MM.1S (cell line): ENCODE measurements at regions not wholly inside any gene's neighbourhood (a gene's known extent, or its start where the extent isn't known, plus 50 kb on each side); places are given as distances from the start of the nearest gene placed in this dataset.

Experiments
- EZH2 ChIP-seq: fragments of 300-600 bp; sonication (generic); optimal IDR thresholded peaks from 2 replicates; pipeline ENCODE3; 2017; ENCODE audit warnings: low read depth, mild to moderate bottlenecking, antibody characterized with exemption, low read length, mixed read lengths
- TF ChIP-seq, protein P1 (sequence below): fragments of 300-600 bp; sonication (generic); IDR thresholded peaks from 2 replicates; pipeline ENCODE4 v1.5.1; 2016; ENCODE audit warnings: antibody characterized with exemption, low read length, mixed read lengths

DNA sequence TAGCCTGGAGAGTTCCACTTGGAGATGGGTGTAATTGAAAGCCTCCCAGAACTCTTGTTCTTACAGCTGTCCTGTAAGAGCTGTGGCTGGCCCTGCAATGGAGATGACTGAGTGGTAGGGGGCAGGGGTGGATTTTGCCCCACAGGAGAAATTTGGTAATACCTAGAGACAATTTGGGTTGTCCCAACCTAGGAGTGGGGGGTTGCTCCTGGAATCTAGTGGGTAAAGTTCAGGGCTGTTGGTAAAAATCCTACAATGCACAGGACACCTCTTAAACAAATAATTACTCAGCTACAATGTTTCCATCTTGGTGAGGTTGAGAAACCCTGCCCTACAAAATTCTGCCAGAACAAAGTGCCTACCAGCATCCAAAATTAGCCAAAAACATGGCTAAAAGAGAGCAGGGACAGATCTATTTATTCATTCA, 181.1 kb upstream of the SH3BP4 start:
- TF ChIP-seq, protein P1, sequence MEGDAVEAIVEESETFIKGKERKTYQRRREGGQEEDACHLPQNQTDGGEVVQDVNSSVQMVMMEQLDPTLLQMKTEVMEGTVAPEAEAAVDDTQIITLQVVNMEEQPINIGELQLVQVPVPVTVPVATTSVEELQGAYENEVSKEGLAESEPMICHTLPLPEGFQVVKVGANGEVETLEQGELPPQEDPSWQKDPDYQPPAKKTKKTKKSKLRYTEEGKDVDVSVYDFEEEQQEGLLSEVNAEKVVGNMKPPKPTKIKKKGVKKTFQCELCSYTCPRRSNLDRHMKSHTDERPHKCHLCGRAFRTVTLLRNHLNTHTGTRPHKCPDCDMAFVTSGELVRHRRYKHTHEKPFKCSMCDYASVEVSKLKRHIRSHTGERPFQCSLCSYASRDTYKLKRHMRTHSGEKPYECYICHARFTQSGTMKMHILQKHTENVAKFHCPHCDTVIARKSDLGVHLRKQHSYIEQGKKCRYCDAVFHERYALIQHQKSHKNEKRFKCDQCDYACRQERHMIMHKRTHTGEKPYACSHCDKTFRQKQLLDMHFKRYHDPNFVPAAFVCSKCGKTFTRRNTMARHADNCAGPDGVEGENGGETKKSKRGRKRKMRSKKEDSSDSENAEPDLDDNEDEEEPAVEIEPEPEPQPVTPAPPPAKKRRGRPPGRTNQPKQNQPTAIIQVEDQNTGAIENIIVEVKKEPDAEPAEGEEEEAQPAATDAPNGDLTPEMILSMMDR = no peak
- TF ChIP-seq EZH2 = no peak
